GM19238 (cell line): ENCODE measurements at regions not wholly inside any gene's neighbourhood (a gene's known extent, or its start where the extent isn't known, plus 50 kb on each side); places are given as distances from the start of the nearest gene placed in this dataset.

Experiments used
- DNase-seq: peaks from one replicate; pipeline ENCODE4 v3.0.0; 2011; ENCODE audit warnings: low spot score; ENCODE audit not compliant: insufficient read length

GRCh38 chr7:26097837-26098668, 53.9 kb upstream of the NFE2L3 start:
- DNase-seq: no peak

GRCh38 chr7:26099236-26099635, 52.8 kb upstream of the NFE2L3 start:
- DNase-seq: no peak

- no peak for DNase-seq
Measured at GRCh38 chr7:26100406-26101339, 51.3 kb upstream of the NFE2L3 start.

GRCh38 chr7:26101361-26102151, 50.4 kb upstream of the NFE2L3 start:
- no peak for DNase-seq

- DNase-seq: no peak
Measured at GRCh38 chr7:26102176-26102575, 49.8 kb upstream of the NFE2L3 start.
